ENCODE measurements at regions not wholly inside any gene's neighbourhood (a gene's known extent, or its start where the extent isn't known, plus 50 kb on each side); places are given as distances from the start of the nearest gene placed in this dataset.

- no peak for DNase-seq (ENCODE audit: low read depth)
Observed at GRCh38 chrX:78213331-78213730, 73.9 kb upstream of the TAF9B start.

DNA sequence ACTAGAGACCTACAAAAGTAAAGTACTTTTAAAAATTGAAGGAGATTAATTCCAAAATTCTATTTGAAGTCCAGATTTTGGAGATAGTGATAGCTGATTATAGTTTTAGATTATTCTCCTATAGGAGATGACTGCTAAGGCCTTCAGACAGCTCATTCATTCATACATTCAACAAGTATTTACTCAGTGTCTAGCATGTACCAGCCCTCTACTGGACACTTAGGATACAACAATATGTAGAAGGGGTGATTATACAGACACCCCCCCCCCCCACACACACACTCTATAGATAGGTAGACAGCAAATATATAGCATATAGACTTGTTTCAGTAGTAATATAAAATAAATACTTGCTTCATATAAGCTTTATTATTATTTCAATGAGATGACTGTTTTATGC, 60.4 kb upstream of the TAF9B start:
- peak; percentile 12 for DNase-seq (ENCODE audit: low read depth)

Measured in EH (cell line).